AG04450 (cell line): ENCODE measurements at regions not wholly inside any gene's neighbourhood (a gene's known extent, or its start where the extent isn't known, plus 50 kb on each side); places are given as distances from the start of the nearest gene placed in this dataset.

Experiments used
- CTCF ChIA-PET: fragments of 300-600, 350-600 bp; formaldehyde crosslinking; extraction: SDS; loops from one replicate; lab custom pipeline; 2022; ENCODE audit warnings: antibody characterized with exemption, inconsistent platforms; lab: Charles Lee
- POLR2A ChIA-PET: fragments of 350-600 bp; formaldehyde crosslinking; extraction: SDS; loops from one replicate; lab custom pipeline; 2021; ENCODE audit warnings: antibody characterized with exemption, inconsistent platforms; lab: Yijun Ruan, JAX
- DNase-seq: peaks from one replicate; pipeline ENCODE4 v3.0.0-alpha.2; 2011; ENCODE audit warnings: low read depth, low spot score
- H3K27ac ChIP-seq: one replicate; pipeline ENCODE4 v1.5.1; 2012; ENCODE audit warnings: low read depth, low read length, control low read depth
- H3K27me3 ChIP-seq: one replicate; pipeline ENCODE4 v1.6.0; 2012; ENCODE audit warnings: low read length; ENCODE audit not compliant: control insufficient read depth, insufficient read depth
- H3K4me3 ChIP-seq: 2 replicates; pipeline ENCODE4 v1.5.1; 2011; ENCODE audit warnings: mild to moderate bottlenecking, low read depth, low read length, control low read depth
- H3K9me3 ChIP-seq: 2 replicates; pipeline ENCODE4 v1.5.1; 2012; ENCODE audit warnings: low read length; ENCODE audit not compliant: control insufficient read depth, insufficient read depth
- CTCF ChIP-seq: IDR thresholded peaks from 2 replicates; pipeline ENCODE4 v1.5.1; 2011; ENCODE audit warnings: low read depth, low read length, control low read depth, inconsistent platforms

- Histone ChIP-seq H3K27me3 (no peaks in the 10 kb centered on the region), H3K9me3 (no peaks in the 10 kb centered on the region), H3K27ac (no peak overlapping the region), H3K4me3 (no peak overlapping the region)
- POLR2A ChIA-PET: no interaction called here
- TF ChIP-seq CTCF: no peak
- no peak for DNase-seq
- CTCF ChIA-PET: no interaction called here
These were observed 171.6 kb upstream of the SETBP1 start for GRCh38 chr18:44509048-44509447.

GRCh38 chr18:44510390-44510789 lies 170.3 kb upstream of the SETBP1 start:
- CTCF ChIA-PET: no interaction called here
- TF ChIP-seq CTCF: no peak

GRCh38 chr18:44513233-44513632 lies 167.5 kb upstream of the SETBP1 start:
- Histone ChIP-seq H3K27ac (no peak overlapping the region), H3K9me3 (no peaks in the 10 kb centered on the region), H3K27me3 (no peaks in the 10 kb centered on the region), H3K4me3 (no peak overlapping the region)
- TF ChIP-seq CTCF: no peak
- DNase-seq: no peak
- POLR2A ChIA-PET: no interaction called here
- CTCF ChIA-PET: no interaction called here

More at GRCh38 chr18:44510390-44510789, 170.3 kb upstream of the SETBP1 start:
- H3K4me3 ChIP-seq: no peak overlapping the region
- no peak for DNase-seq
- no peaks in the 10 kb centered on the region for H3K27me3 ChIP-seq
- H3K27ac ChIP-seq: no peak overlapping the region
- POLR2A ChIA-PET: no interaction called here
- no peaks in the 10 kb centered on the region for H3K9me3 ChIP-seq

GRCh38 chr18:44514106-44514505 lies 166.6 kb upstream of the SETBP1 start:
- DNase-seq: no peak
- Histone ChIP-seq H3K27me3 (no peaks in the 10 kb centered on the region), H3K27ac (no peak overlapping the region), H3K4me3 (no peak overlapping the region), H3K9me3 (no peaks in the 10 kb centered on the region)
- no peak for TF ChIP-seq CTCF
- CTCF ChIA-PET: no interaction called here
- POLR2A ChIA-PET: no interaction called here

GRCh38 chr18:44514766-44515165 lies 165.9 kb upstream of the SETBP1 start:
- Histone ChIP-seq H3K27me3 (no peaks in the 10 kb centered on the region), H3K4me3 (no peak overlapping the region), H3K9me3 (no peaks in the 10 kb centered on the region), H3K27ac (no peak overlapping the region)
- no peak for DNase-seq
- no peak for TF ChIP-seq CTCF
- ChIA-PET POLR2A (no interaction called here), CTCF (no interaction called here)
